Lung (tissue), 11 donors: ENCODE measurements at regions not wholly inside any gene's neighbourhood (a gene's known extent, or its start where the extent isn't known, plus 50 kb on each side); places are given as distances from the start of the nearest gene placed in this dataset.

Source experiments
- ATAC-seq: fragments of 200-7000 bp; cut with Tn5 transposase; one replicate; pipeline ENCODE4 v1.9.1; 2020; ENCODE audit warnings: moderate number of reproducible peaks; ENCODE audit not compliant: insufficient read depth, low FRiP score
- DNase-seq, 3 donors: peaks; one replicate each; pipeline ENCODE4 v3.0.0-alpha.2; 2013 to 2017
- H3K27ac ChIP-seq, 2 donors: one replicate each; pipeline ENCODE4 v1.5.1; 2013; ENCODE audit warnings: mild to moderate bottlenecking in 2 of 2, moderate library complexity in 2 of 2, control low read depth in 1 of 2, inconsistent platforms in 1 of 2, low read depth in 1 of 2, low read length in 1 of 2
- H3K27me3 ChIP-seq, 3 donors: one replicate each; pipeline ENCODE4 v1.5.1; 2013; ENCODE audit warnings: low read length in 2 of 3; ENCODE audit not compliant: control insufficient read depth in 3 of 3, insufficient read depth in 3 of 3
- H3K36me3 ChIP-seq, 4 donors: one replicate each; pipeline ENCODE4 v1.5.1; 2013; ENCODE audit warnings: low read length in 4 of 4, mild to moderate bottlenecking in 1 of 4, moderate library complexity in 1 of 4; ENCODE audit not compliant: control insufficient read depth in 4 of 4, insufficient read depth in 4 of 4
- H3K4me1 ChIP-seq, 5 donors: one replicate each; pipeline ENCODE4 v1.5.1; 2013; ENCODE audit warnings: low read length in 5 of 5, mild to moderate bottlenecking in 2 of 5, moderate library complexity in 1 of 5; ENCODE audit not compliant: control insufficient read depth in 5 of 5, insufficient read depth in 5 of 5
- H3K4me3 ChIP-seq: one replicate; pipeline ENCODE4 v1.5.1; 2013; ENCODE audit warnings: mild to moderate bottlenecking, control low read depth, moderate library complexity
- H3K9ac ChIP-seq, 2 donors: one replicate each; pipeline ENCODE4 v1.5.1; 2013; ENCODE audit warnings: low read length in 2 of 2, control low read depth in 1 of 2; ENCODE audit not compliant: insufficient read depth in 1 of 2
- H3K9me3 ChIP-seq, 4 donors: one replicate each; pipeline ENCODE4 v1.5.1; 2013; ENCODE audit warnings: low read length in 3 of 4, mild to moderate bottlenecking in 1 of 4, moderate library complexity in 1 of 4; ENCODE audit not compliant: control insufficient read depth in 4 of 4, insufficient read depth in 3 of 4
- WGBS, 2 donors: extraction: QIAGEN DNeasy Blood & Tissue Kit; methylation state at CpG; one replicate each; pipeline ENCODE4 v1.1.7; 2013; 5-methylcytosine and 5-hydroxymethylcytosine counted together
- TF ChIP-seq, protein P1 (sequence below): IDR thresholded peaks from 2 replicates; pipeline ENCODE4 v1.5.1; 2012; ENCODE audit warnings: mild to moderate bottlenecking; ENCODE audit errors: control extremely low read depth, extremely low read depth
- donor health status: control.
- donor health status: control.
- donor health status: Bipolar disorder and iron deficiency.
- donor health status: healthy.
- donor health status: DM: yes; HTN: yes; CAD: no.

DNA sequence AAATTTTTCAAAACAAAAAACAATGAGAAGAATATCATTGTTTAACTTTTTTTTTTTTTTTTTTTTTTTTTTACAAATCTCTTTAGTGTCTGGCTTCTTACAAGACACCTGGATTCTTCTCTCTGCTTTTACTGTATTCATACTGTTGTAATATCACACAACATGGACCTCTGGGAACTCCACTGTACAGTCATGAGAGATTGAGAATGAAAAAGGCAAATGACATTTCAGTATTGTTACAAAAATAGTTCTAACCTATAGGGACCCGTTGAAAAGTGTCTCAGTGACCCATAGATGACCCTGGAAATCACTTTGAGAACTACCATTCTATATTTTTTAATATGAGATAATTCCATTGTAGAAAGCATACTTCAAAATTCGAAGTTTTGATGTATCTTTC is 124.4 kb downstream of the SLIT2 start:
- Histone ChIP-seq H3K27me3 (no peaks in the 10 kb centered on the region), H3K4me3 (no peak overlapping the region), H3K4me1 (peaks cover 0 to 24% (median 1%) of the 10 kb centered on the region in 5 donors), H3K36me3 (peaks cover 0 to 2% (median 0%) of the 10 kb centered on the region in 4 donors), H3K27ac (no peak overlapping the region), H3K9me3 (no peaks in the 10 kb centered on the region), H3K9ac (no peak overlapping the region)
- ATAC-seq (no peak), DNase-seq (no peak)
- WGBS, 2 donors, result 71 to 76% methylated on average over 2 of the region's 2 CpGs
- TF ChIP-seq, protein P1, sequence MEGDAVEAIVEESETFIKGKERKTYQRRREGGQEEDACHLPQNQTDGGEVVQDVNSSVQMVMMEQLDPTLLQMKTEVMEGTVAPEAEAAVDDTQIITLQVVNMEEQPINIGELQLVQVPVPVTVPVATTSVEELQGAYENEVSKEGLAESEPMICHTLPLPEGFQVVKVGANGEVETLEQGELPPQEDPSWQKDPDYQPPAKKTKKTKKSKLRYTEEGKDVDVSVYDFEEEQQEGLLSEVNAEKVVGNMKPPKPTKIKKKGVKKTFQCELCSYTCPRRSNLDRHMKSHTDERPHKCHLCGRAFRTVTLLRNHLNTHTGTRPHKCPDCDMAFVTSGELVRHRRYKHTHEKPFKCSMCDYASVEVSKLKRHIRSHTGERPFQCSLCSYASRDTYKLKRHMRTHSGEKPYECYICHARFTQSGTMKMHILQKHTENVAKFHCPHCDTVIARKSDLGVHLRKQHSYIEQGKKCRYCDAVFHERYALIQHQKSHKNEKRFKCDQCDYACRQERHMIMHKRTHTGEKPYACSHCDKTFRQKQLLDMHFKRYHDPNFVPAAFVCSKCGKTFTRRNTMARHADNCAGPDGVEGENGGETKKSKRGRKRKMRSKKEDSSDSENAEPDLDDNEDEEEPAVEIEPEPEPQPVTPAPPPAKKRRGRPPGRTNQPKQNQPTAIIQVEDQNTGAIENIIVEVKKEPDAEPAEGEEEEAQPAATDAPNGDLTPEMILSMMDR, result no peak

DNA sequence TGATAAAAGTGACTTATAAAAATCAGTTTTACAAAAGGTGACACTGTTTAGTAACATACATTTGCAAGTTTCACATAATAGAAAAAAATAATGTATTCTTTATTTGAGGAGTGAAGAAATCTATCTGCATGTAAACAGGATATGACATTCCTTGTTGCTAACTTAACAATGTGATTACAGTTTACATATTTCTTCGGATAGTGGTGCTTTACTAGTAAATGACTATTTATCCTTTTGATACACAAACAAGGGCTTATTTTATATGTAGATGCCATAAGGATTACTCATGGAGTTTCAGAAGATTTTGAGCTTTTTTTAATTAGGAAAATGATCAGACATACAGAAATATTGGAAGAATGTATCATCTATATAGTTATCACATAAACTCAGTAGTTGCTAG is 126.5 kb downstream of the SLIT2 start:
- no peak overlapping the region for H3K4me3 ChIP-seq
- 56 to 64% methylated on average over 1 of the region's 1 CpG for WGBS, 2 donors
- H3K27ac ChIP-seq, result no peak overlapping the region
- peaks cover 0 to 14% (median 0%) of the 10 kb centered on the region in 5 donors for H3K4me1 ChIP-seq
- no peak overlapping the region for H3K9ac ChIP-seq
- ATAC-seq, result no peak
- no peaks in the 10 kb centered on the region for H3K36me3 ChIP-seq
- no peaks in the 10 kb centered on the region for H3K9me3 ChIP-seq
- no peaks in the 10 kb centered on the region for H3K27me3 ChIP-seq
- DNase-seq, result no peak
- TF ChIP-seq, protein P1, result no peak

DNA sequence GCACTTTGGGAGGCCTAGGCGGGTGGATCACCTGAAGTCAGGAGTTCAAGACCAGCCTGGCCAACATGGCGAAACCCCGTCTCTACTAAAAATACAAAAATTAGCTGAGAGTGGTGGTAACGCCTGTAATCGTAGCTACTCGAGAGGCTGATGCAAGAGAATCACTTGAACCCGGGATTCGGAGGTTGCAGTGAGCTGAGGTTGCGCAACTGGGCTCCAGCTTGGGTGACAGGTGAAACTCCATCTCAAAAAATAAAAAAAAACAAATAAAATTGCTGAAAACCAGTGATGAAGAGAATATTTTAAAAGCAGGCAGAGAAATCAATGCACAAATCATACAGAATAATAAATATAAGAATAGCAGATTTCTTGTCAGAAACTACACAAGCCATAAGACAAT is 129.3 kb downstream of the SLIT2 start:
- no peaks in the 10 kb centered on the region for H3K36me3 ChIP-seq
- H3K27ac ChIP-seq, result no peak overlapping the region
- H3K9me3 ChIP-seq, result no peaks in the 10 kb centered on the region
- no peak overlapping the region for H3K4me3 ChIP-seq
- TF ChIP-seq, protein P1, result no peak
- no peak for DNase-seq
- H3K27me3 ChIP-seq, result no peaks in the 10 kb centered on the region
- no peak overlapping the region for H3K9ac ChIP-seq
- no peak for ATAC-seq
- H3K4me1 ChIP-seq, result peaks cover 0 to 4% (median 2%) of the 10 kb centered on the region in 5 donors
- WGBS, 2 donors, result 92 to 93% methylated on average over 9 of the region's 9 CpGs

DNA sequence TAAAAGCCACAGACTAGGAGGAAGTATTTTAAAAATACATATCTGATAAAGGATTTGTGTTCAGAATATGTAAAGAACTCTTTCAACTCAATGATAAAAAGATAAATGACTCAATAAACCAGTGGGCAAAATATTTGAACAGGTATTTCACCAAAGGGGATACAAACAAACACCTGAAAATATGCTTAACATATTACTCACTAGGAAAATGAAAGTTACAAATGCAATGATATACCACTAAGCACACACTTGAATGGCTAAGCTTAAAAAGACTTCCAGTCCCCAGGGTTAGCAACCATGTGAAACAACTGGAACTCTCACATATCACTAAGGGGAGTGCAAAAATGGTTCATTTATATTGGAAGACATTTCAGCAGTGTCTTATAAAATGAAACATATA is 131.6 kb downstream of the SLIT2 start:
- no peaks in the 10 kb centered on the region for H3K27me3 ChIP-seq
- ATAC-seq, result no peak
- TF ChIP-seq, protein P1, result no peak
- no peaks in the 10 kb centered on the region for H3K36me3 ChIP-seq
- no peak overlapping the region for H3K9ac ChIP-seq
- H3K27ac ChIP-seq, result no peak overlapping the region
- H3K9me3 ChIP-seq, result no peaks in the 10 kb centered on the region
- no peak overlapping the region for H3K4me3 ChIP-seq
- no peak for DNase-seq
- peaks cover 0 to 4% (median 2%) of the 10 kb centered on the region in 5 donors for H3K4me1 ChIP-seq
